Neural progenitor cell (in vitro differentiated cells): ENCODE measurements at regions not wholly inside any gene's neighbourhood (a gene's known extent, or its start where the extent isn't known, plus 50 kb on each side); places are given as distances from the start of the nearest gene placed in this dataset.

Source experiments
- EZH2 ChIP-seq: fragments of 200-600 bp; sonication (generic); IDR thresholded peaks from 2 replicates; pipeline ENCODE4 v1.6.1; 2017; ENCODE audit warnings: antibody characterized with exemption, mild to moderate bottlenecking, moderate library complexity
- TF ChIP-seq, protein P1 (sequence below): fragments of 200-600 bp; sonication (generic); IDR thresholded peaks from 2 replicates; pipeline ENCODE4 v1.5.1; 2017; ENCODE audit warnings: antibody characterized with exemption, mild to moderate bottlenecking

GRCh38 chr2:106695919-106696318, 190.0 kb downstream of the ST6GAL2 start:
- TF ChIP-seq, protein P1, sequence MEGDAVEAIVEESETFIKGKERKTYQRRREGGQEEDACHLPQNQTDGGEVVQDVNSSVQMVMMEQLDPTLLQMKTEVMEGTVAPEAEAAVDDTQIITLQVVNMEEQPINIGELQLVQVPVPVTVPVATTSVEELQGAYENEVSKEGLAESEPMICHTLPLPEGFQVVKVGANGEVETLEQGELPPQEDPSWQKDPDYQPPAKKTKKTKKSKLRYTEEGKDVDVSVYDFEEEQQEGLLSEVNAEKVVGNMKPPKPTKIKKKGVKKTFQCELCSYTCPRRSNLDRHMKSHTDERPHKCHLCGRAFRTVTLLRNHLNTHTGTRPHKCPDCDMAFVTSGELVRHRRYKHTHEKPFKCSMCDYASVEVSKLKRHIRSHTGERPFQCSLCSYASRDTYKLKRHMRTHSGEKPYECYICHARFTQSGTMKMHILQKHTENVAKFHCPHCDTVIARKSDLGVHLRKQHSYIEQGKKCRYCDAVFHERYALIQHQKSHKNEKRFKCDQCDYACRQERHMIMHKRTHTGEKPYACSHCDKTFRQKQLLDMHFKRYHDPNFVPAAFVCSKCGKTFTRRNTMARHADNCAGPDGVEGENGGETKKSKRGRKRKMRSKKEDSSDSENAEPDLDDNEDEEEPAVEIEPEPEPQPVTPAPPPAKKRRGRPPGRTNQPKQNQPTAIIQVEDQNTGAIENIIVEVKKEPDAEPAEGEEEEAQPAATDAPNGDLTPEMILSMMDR, result no peak
- TF ChIP-seq EZH2, result no peak
